ENCODE measurements at regions not wholly inside any gene's neighbourhood (a gene's known extent, or its start where the extent isn't known, plus 50 kb on each side); places are given as distances from the start of the nearest gene placed in this dataset.

GRCh38 chr7:110407242-110407641, 683.7 kb upstream of the LRRN3 start:
- POLR2A ChIA-PET (ENCODE audit: unreplicated experiment) = no interaction called here
- no CpG with 5 or more reads among the region's 3 CpGs for whole genome bisulfite sequencing, 2 experiments (ENCODE audit: extremely low coverage in 2 of 2, insufficient read length in 1 of 2)
- Histone ChIP-seq H3K18ac (ENCODE audit: low read depth, low read length) (no peak overlapping the region), H4K20me1 (ENCODE audit: insufficient read depth, low read length) (no peaks in the 10 kb centered on the region), H2BK20ac (ENCODE audit: low read depth, low read length) (no peak overlapping the region), H2AK9ac (replicated peaks; ENCODE audit: low read depth, low read length, poor library complexity) (no peak overlapping the region), H3K4ac (ENCODE audit: low read depth, low read length) (no peak overlapping the region), H2BK15ac (ENCODE audit: low read depth, low read length) (no peak overlapping the region), H3K27me3 (ENCODE audit: control insufficient read depth, insufficient read depth, low read length) (no peaks in the 10 kb centered on the region), H2AK5ac (ENCODE audit: low read depth, low read length) (no peak overlapping the region), H3K4me2 (ENCODE audit: low read depth, low read length) (no peak overlapping the region), H4K5ac (ENCODE audit: low read depth, low read length) (no peak overlapping the region), H3K4me3 (ENCODE audit: insufficient read depth, low read depth, low read length) (no peak overlapping the region), H4K8ac (ENCODE audit: low read depth in 2 of 2, low read length in 2 of 2) (no peak overlapping the region), H2AFZ (replicated peaks; ENCODE audit: low read length, poor library complexity) (no peak overlapping the region), H3K36me3 (ENCODE audit: control insufficient read depth, insufficient read depth, low read length) (no peaks in the 10 kb centered on the region), H3K23ac (ENCODE audit: low read depth, low read length) (no peak overlapping the region), H3K56ac (ENCODE audit: extremely low read depth, insufficient read depth, low read length) (no peak overlapping the region), H3K27ac (ENCODE audit: insufficient read depth, low read length) (no peak overlapping the region), H3K9ac (ENCODE audit: low read depth, low read length) (no peak overlapping the region), H3K9me3 (ENCODE audit: control insufficient read depth, insufficient read depth, low read length) (no peaks in the 10 kb centered on the region), H3K4me1 (ENCODE audit: control insufficient read depth, insufficient read depth, low read length) (no peaks in the 10 kb centered on the region; the same call in 1 of the 2 replicates), H4K91ac (ENCODE audit: insufficient read depth, low read depth, low read length) (no peak overlapping the region), H3K79me1 (ENCODE audit: low read depth in 1 of 2, low read length in 2 of 2) (no peaks in the 10 kb centered on the region), H3K9me1 (ENCODE audit: insufficient read depth, low read length) (no peaks in the 10 kb centered on the region), H3K14ac (replicated peaks; ENCODE audit: low read depth, low read length) (no peak overlapping the region), H2BK5ac (ENCODE audit: low read depth, low read length, poor library complexity, severe bottlenecking) (no peak overlapping the region), H2BK120ac (ENCODE audit: low read depth, low read length) (no peak overlapping the region)
- ATAC-seq (ENCODE audit: low read depth) (no peak), DNase-seq (no peak)
- CTCF ChIA-PET = no interaction called here
- in situ Hi-C loops (cut with MboI; ENCODE audit: low sequenced_read_pairs) (no loop called here), dilution Hi-C loops (cut with HindIII; ENCODE audit: low sequenced_read_pairs, unreplicated experiment) (no loop called here), intact Hi-C loops (cut with micrococcal nuclease) (no loop called here)
- BruUV-seq (replicated peaks) = no TSS peak
- TF ChIP-seq BHLHE40 (IDR thresholded peaks at IDR 0.05; ENCODE audit: low read depth, low read length) (no peak), RAD21 (IDR thresholded peaks at IDR 0.05; ENCODE audit: low read length) (no peak)
